HL-60 (cell line): ENCODE measurements at regions not wholly inside any gene's neighbourhood (a gene's known extent, or its start where the extent isn't known, plus 50 kb on each side); places are given as distances from the start of the nearest gene placed in this dataset.

Source experiments
- CTCF ChIP-seq: IDR thresholded peaks from one replicate; pipeline ENCODE4 v1.5.1; 2011; ENCODE audit warnings: low read length, control low read depth, inconsistent platforms; ENCODE audit not compliant: insufficient read depth
- POLR2AphosphoS5 ChIP-seq: IDR thresholded peaks from 2 replicates; pipeline ENCODE4 v1.6.1; 2012; ENCODE audit warnings: low read depth
- REST ChIP-seq: IDR thresholded peaks from 2 replicates; pipeline ENCODE4 v1.6.1; 2012; ENCODE audit warnings: low read depth; ENCODE audit not compliant: insufficient replicate concordance

- TF ChIP-seq CTCF, result no peak
- no peak for TF ChIP-seq POLR2AphosphoS5
- TF ChIP-seq REST, result no peak
Measured at GRCh38 chr13:73625562-73626339, 508.5 kb downstream of the KLF12 start.
